ENCODE measurements at regions not wholly inside any gene's neighbourhood (a gene's known extent, or its start where the extent isn't known, plus 50 kb on each side); places are given as distances from the start of the nearest gene placed in this dataset.

DNA sequence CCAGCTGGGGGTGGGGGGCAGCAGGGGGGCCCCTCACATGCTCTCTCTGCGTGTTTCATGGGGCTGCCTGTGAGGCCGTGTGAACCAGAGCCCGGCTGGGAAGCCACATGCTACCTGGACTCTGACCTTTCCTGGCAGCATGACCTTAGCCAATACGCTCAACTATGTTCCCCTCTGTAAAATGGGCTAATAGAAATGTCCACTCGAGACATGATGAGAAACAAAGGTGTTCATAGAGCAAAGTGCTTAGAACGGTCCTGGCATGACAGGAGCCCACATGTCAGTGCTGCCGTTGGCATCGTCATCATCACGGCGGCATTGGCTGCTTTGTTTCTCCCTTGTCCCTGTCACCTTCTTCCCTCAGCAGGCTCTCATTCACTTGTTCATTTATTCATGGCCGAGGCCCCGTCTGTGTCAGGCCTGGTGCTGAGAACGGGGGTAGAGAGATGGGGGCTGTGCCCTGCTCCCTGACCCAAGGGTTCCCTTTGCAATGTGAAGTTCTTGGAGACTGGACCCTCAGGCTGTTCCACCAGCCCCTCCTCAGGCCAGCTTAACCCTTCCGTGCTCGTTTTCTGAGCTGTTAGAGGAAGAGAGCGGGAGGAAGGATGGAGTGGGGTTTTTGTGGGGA is 291.4 kb downstream of the SEC14L1 start:
- 83 to 91% (median 89%) methylated on average over 16 of the region's 16 CpGs for WGBS, 4 donors
- Histone ChIP-seq H3K36me3 (no peaks in the 10 kb centered on the region), H3K27ac (peak overlapping the region in 1 of 12 donors; percentile 91), H3K27me3 (no peaks in the 10 kb centered on the region), H3K4me1 (peaks cover 32 to 98% (median 86%) of the 10 kb centered on the region in 12 donors), H3K4me3 (peak overlapping the region in 1 of 12 donors; percentile 25), H3K9me3 (no peaks in the 10 kb centered on the region)
- DNase-seq (no peak), ATAC-seq (no peak)
- TF ChIP-seq POLR2A (IDR thresholded peaks at IDR 0.05), result no peak
- TF ChIP-seq, protein P1, sequence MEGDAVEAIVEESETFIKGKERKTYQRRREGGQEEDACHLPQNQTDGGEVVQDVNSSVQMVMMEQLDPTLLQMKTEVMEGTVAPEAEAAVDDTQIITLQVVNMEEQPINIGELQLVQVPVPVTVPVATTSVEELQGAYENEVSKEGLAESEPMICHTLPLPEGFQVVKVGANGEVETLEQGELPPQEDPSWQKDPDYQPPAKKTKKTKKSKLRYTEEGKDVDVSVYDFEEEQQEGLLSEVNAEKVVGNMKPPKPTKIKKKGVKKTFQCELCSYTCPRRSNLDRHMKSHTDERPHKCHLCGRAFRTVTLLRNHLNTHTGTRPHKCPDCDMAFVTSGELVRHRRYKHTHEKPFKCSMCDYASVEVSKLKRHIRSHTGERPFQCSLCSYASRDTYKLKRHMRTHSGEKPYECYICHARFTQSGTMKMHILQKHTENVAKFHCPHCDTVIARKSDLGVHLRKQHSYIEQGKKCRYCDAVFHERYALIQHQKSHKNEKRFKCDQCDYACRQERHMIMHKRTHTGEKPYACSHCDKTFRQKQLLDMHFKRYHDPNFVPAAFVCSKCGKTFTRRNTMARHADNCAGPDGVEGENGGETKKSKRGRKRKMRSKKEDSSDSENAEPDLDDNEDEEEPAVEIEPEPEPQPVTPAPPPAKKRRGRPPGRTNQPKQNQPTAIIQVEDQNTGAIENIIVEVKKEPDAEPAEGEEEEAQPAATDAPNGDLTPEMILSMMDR (IDR thresholded peaks at IDR 0.05), result no peak
- intact Hi-C loops (cut with DNase I), result loop anchor here in 7 of 10 donors (2.0 to 5.0 kb wide), 3 partner anchors 40 to 63 kb away; no protein-coding TSS in a partner anchor

DNA sequence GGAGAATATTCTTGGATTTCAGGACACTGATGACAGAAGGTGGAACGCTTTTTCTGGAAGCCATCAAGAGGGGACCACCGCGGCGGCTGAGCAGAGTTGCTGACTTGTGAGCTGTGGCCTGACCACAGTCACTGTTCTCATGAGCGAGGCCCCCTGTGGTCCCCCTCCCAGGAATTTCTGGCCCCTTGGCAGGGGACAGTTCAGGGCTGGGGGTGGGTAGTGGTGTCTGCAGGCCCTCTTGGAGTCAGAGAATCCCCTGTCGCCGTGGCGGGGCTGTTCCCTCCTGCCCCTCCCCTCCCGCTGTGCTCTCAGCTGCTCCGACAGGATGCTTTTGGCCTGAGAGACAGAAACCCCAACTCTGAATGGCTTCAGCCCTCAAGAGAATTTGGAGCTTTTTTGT is 292.0 kb downstream of the SEC14L1 start:
- Histone ChIP-seq H3K4me3 (peak overlapping the region in 2 of 12 donors; percentile 25 to 29), H3K36me3 (no peaks in the 10 kb centered on the region), H3K27ac (peak overlapping the region in 5 of 12 donors; percentile 31 to 91 (median 48)), H3K27me3 (no peaks in the 10 kb centered on the region), H3K4me1 (peaks cover 33 to 98% (median 85%) of the 10 kb centered on the region in 12 donors), H3K9me3 (no peaks in the 10 kb centered on the region)
- ATAC-seq (no peak), DNase-seq (no peak)
- WGBS, 4 donors, result 61 to 78% (median 70%) methylated on average over 9 to 10 of the region's 10 CpGs
- TF ChIP-seq, protein P1 (IDR thresholded peaks at IDR 0.05), result no peak
- TF ChIP-seq POLR2A (IDR thresholded peaks at IDR 0.05), result no peak
- intact Hi-C loops (cut with DNase I), result loop anchor here in 7 of 10 donors (2.0 to 5.0 kb wide), 3 partner anchors 40 to 62 kb away; no protein-coding TSS in a partner anchor

DNA sequence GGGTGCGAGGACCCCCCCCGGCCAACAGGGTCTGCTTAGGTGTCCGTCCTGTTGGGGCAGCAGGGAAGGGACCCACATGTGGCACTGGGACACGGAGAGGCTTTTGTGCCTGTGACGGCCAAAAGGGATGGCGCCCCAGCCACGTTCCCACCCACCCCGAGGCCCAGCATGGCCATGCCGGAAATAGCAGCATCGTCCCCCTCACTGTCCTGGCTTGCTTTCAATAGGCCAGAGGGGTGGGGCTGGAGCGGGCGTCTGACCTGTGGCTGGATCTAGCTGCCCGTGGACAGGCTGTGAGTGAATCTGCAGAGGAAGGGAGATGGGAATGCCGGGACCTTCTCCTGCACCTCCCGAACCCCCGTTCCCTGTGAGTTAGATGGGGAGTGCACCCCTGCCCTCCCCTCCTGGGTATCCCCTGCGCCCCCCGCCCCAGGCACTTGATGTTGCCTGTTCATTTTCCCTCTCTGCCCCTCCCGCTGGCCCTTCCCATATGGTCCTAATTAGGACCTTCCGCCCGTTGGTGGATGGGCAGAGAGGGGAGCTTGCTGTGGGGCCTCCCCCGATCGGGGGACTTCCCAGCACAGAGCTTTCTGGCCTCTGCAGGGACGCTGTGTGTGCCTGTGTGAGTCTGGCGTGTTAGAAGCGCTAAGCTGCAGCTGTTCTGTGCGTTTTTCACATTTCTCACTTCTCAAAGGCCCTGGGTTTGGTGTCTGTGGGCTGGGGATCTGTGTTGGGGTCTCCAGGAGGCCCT is 292.8 kb downstream of the SEC14L1 start:
- ATAC-seq (peak in 3 of 4 donors; percentile 36 to 41 (median 40)), DNase-seq (peak in 4 of 5 donors; percentile 69 to 80 (median 75))
- H3K36me3 ChIP-seq, result no peaks in the 10 kb centered on the region
- 17 to 26% (median 24%) methylated on average over 9 to 27 of the region's 27 CpGs for WGBS, 4 donors
- TF ChIP-seq, protein P1 (IDR thresholded peaks at IDR 0.05), result no peak
- TF ChIP-seq POLR2A (IDR thresholded peaks at IDR 0.05), result no peak
- peak overlapping the region in 9 of 12 donors; percentile 10 to 91 (median 43) for H3K27ac ChIP-seq
- intact Hi-C loops (cut with DNase I), result loop anchor here in 7 of 10 donors (2.0 to 5.0 kb wide), 3 partner anchors 39 to 61 kb away; no protein-coding TSS in a partner anchor
- no peaks in the 10 kb centered on the region for H3K27me3 ChIP-seq
- H3K9me3 ChIP-seq, result no peaks in the 10 kb centered on the region
- H3K4me3 ChIP-seq, result peak overlapping the region in 5 of 12 donors; percentile 0 to 29 (median 17)
- H3K4me1 ChIP-seq, result peaks cover 29 to 98% (median 85%) of the 10 kb centered on the region in 12 donors
